ENCODE measurements at regions not wholly inside any gene's neighbourhood (a gene's known extent, or its start where the extent isn't known, plus 50 kb on each side); places are given as distances from the start of the nearest gene placed in this dataset.

GRCh38 chr17:71878998-71879397 is 241.8 kb upstream of the SOX9 start:
- TF ChIP-seq CTCF (IDR thresholded peaks at IDR 0.05) = no peak
- TF ChIP-seq POLR2A (IDR thresholded peaks at IDR 0.05) = no peak

Measured in Peyer's patch (tissue), 4 donors.